ENCODE measurements at regions not wholly inside any gene's neighbourhood (a gene's known extent, or its start where the extent isn't known, plus 50 kb on each side); places are given as distances from the start of the nearest gene placed in this dataset.

- peaks cover 2% of the 10 kb centered on the region; the same call in 1 of the 2 replicates for H3K9me3 ChIP-seq (ENCODE audit: control insufficient read depth, insufficient read depth, low read length)
- no peak overlapping the region for H3K27ac ChIP-seq (ENCODE audit: insufficient read depth, low read length)
- dilution Hi-C loops (cut with HindIII; ENCODE audit: low sequenced_read_pairs, unreplicated experiment) (no loop called here), intact Hi-C loops (cut with micrococcal nuclease) (no loop called here), in situ Hi-C loops (cut with MboI; ENCODE audit: low sequenced_read_pairs) (no loop called here)
- H3K23ac ChIP-seq (ENCODE audit: low read depth, low read length) = no peak overlapping the region
- no peaks in the 10 kb centered on the region for H3K36me3 ChIP-seq (ENCODE audit: control insufficient read depth, insufficient read depth, low read length)
- H3K4me3 ChIP-seq (ENCODE audit: insufficient read depth, low read depth, low read length) = no peak overlapping the region
- H3K79me1 ChIP-seq (ENCODE audit: low read depth in 1 of 2, low read length in 2 of 2) = no peaks in the 10 kb centered on the region
- H4K5ac ChIP-seq (ENCODE audit: low read depth, low read length) = no peak overlapping the region
- no peaks in the 10 kb centered on the region for H3K4me1 ChIP-seq (ENCODE audit: control insufficient read depth, insufficient read depth, low read length)
- DNase-seq (no peak), ATAC-seq (ENCODE audit: low read depth) (no peak)
- H2AK5ac ChIP-seq (ENCODE audit: low read depth, low read length) = no peak overlapping the region
- H3K14ac ChIP-seq (replicated peaks; ENCODE audit: low read depth, low read length) = no peak overlapping the region
- no peak overlapping the region for H3K4me2 ChIP-seq (ENCODE audit: low read depth, low read length)
- no peak for TF ChIP-seq RAD21 (IDR thresholded peaks at IDR 0.05; ENCODE audit: low read length)
- no peak for TF ChIP-seq CEBPB (IDR thresholded peaks at IDR 0.05; ENCODE audit: low read depth, low read length)
- TF ChIP-seq MXI1 (IDR thresholded peaks at IDR 0.05; ENCODE audit: borderline replicate concordance, low read depth, low read length) = no peak
- no peak for TF ChIP-seq BHLHE40 (IDR thresholded peaks at IDR 0.05; ENCODE audit: low read depth, low read length)
- H3K4ac ChIP-seq (ENCODE audit: low read depth, low read length) = no peak overlapping the region
- H2BK20ac ChIP-seq (ENCODE audit: low read depth, low read length) = no peak overlapping the region
- no peaks in the 10 kb centered on the region for H3K27me3 ChIP-seq (ENCODE audit: control insufficient read depth, insufficient read depth, low read length)
- no peak overlapping the region for H2AFZ ChIP-seq (replicated peaks; ENCODE audit: low read length, poor library complexity)
- no peak overlapping the region for H4K8ac ChIP-seq (ENCODE audit: low read depth in 2 of 2, low read length in 2 of 2)
- no peaks in the 10 kb centered on the region for H3K9me1 ChIP-seq (ENCODE audit: insufficient read depth, low read length)
- no peak overlapping the region for H2BK5ac ChIP-seq (ENCODE audit: low read depth, low read length, poor library complexity, severe bottlenecking)
- no peaks in the 10 kb centered on the region for H4K20me1 ChIP-seq (ENCODE audit: insufficient read depth, low read length)
- H2AK9ac ChIP-seq (replicated peaks; ENCODE audit: low read depth, low read length, poor library complexity) = no peak overlapping the region
- CTCF ChIA-PET = interaction anchor here (0.7 kb wide), 1 partner anchor 20 kb away, joined by 3 read pairs; no protein-coding TSS in a partner anchor
- no CpG with 5 or more reads among the region's 1 CpG for WGBS, 2 experiments (ENCODE audit: extremely low coverage in 2 of 2, insufficient read length in 1 of 2)
- no peak overlapping the region for H2BK120ac ChIP-seq (ENCODE audit: low read depth, low read length)
- H3K18ac ChIP-seq (ENCODE audit: low read depth, low read length) = no peak overlapping the region
- H4K91ac ChIP-seq (ENCODE audit: insufficient read depth, low read depth, low read length) = no peak overlapping the region
- no peak overlapping the region for H3K9ac ChIP-seq (ENCODE audit: low read depth, low read length)
- POLR2A ChIA-PET (ENCODE audit: unreplicated experiment) = no interaction called here
- no peak overlapping the region for H2BK15ac ChIP-seq (ENCODE audit: low read depth, low read length)
- no TSS peak for BruUV-seq (replicated peaks)
- no peak overlapping the region for H3K56ac ChIP-seq (ENCODE audit: extremely low read depth, insufficient read depth, low read length)
Measured at GRCh38 chr3:165507060-165507459, 310.9 kb upstream of the SLITRK3 start.

Measured in IMR-90 (cell line).